T-helper 22 cell (primary cell): ENCODE measurements at regions not wholly inside any gene's neighbourhood (a gene's known extent, or its start where the extent isn't known, plus 50 kb on each side); places are given as distances from the start of the nearest gene placed in this dataset.

Source experiments
- DNase-seq: peaks from one replicate; pipeline ENCODE4 v3.0.0-alpha.2; 2020; ENCODE audit warnings: low read depth

DNA sequence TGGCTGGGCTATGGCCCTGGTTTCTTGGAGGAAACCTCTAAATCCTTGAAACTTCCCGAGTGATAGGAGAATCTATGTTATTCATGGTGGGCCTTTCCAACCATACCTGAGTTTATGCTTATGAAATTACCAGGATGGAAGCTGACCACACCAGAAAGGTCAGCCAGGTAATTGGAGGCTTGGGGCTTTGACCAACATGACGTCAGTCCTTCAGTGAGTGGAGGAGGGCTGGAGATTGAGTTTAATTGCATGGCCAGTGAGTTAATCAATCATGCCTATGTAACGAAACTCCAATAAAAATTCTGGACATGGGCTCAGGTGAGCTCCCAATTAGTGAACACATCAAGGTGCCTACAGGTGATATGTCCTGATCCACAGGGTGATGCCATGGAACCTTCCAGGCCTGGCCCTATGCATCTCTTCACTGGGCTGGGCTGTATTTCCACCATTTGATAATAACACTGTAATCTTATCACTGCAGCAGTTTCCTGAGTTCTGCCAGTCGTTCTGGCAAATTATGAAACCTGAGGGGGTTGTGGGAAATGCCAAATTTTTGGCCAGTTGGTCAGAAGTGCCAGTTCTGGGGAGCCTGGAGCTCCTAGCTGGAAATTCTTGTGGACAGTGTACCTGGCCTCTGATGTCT lies 106.5 kb downstream of the CDH26 start:
- DNase-seq, result no peak

DNA sequence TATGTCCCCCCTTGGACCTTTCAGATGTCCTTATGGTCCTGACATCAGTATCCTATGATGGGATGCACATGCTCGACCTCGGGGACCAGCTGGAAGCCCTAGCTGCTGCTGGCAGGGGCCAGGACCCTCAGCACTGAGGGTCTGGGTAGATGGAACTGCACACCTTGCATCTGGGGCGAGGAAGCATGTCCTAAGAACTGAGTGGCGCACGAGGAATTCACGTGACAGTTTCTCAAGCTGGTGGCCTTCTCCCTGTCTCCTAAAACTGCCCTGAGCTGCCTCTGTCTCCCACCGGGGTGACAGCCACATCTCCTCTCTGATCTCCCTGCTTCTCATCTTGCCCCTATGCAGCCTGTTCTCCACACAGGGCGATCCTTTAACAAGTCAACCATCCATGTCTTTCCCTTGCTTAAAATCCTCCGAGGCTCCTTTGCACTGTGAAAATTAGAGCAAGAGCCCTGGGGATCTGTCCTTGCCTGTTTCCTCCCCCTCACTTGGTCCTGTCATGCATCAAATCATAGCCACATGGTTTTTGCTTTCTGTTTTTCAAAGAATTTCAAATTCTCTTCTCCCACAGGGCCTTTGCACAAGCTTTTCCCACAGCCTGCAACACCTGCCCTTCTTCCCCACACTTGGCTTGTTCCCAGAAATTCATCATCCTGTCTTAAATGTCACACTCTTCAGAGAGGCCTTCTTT lies 107.7 kb downstream of the CDH26 start:
- DNase-seq, result no peak

DNA sequence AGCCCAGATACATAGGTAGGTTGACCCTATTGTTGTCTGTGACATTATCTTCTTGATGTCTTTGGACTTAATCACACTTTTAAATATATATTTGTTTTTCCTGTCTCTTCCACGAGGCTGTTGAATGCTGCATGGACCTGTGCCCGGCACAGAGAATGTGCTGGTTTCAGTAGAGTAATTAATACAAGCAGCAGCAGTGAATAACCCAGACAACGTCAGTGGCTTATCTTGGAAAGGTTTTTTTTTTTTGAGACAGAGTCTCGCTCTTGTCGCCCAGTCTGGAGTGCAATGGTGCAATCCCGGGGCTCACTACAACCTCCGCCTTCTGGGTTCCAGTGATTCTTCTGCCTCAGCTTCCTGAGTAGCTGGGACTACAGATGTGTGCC lies 108.2 kb downstream of the CDH26 start:
- DNase-seq, result no peak

DNA sequence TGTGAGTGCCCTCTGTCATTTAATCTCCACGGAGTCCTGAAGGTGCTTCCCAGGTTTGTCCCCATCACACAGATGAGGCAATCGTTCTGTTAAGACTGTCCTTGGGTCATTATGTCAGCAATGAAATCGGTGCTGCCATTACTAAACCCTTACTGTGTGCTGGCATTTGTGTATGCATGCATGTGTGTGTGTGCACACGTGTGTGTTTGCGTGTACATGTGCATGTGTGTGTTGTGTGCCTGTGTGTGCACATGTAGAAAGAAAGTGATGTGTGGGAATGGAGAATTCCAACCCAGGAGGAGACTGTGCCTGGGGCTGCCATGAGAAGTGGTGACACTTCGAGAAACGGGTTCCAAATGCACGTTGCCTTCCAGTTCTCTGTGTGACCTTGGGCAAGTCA lies 110.3 kb downstream of the CDH26 start:
- no peak for DNase-seq

DNA sequence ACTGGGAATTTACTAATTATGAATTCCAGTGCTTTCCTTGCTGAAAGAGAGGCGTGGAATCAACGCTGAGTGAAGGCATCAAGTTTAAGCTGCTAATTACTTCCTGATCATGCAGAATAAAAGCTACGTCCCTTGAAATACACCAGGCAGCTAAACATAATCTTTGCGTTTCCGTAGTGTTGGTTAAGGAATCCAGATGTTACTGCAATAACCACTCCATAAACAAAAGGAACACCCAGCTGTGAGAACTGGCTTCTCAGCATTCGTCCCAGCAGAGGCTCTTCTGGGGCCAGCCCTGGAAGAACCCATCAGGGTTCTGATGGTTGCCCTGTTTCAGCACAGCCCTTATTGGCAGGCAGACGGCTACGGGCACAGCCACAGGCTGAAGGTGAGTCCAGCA lies 111.4 kb downstream of the CDH26 start:
- DNase-seq, result no peak

DNA sequence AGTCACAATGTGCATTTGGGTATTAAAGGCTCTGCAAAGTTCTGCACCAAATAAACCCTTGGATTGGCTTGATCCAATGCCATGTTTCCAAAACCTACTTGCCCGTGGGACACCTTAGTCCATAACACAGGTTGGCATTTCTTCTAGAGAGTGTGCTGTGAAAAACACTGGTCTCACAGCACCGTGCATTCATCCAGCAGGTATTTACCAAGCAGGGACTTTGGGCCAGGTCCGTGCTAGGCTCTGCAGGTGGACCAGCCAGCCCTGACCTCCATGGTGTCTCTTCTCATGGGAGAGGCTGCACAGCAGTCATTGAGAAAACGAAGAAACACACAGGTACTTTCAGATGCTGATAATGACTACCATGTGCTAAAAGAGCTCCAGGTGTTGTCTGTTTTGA lies 112.6 kb downstream of the CDH26 start:
- no peak for DNase-seq

DNA sequence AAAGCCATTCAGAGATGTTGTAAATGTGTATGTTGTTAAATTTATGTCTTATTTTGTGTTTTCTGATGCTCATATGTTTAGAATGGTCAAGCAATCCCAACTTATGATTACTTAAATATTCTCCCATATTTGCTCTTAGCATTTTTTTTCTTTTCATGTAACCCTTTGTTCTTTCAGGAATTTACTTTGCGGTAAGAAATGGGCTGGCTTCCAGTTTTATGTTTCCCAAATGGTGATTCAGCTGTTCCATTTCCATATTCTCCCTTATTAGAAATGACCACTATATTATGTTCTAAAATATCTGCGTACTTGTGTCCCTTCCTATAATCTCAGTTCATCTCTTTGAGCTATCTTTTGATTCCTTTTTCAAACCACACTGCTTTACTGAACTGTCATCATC lies 113.7 kb downstream of the CDH26 start:
- DNase-seq, result no peak

DNA sequence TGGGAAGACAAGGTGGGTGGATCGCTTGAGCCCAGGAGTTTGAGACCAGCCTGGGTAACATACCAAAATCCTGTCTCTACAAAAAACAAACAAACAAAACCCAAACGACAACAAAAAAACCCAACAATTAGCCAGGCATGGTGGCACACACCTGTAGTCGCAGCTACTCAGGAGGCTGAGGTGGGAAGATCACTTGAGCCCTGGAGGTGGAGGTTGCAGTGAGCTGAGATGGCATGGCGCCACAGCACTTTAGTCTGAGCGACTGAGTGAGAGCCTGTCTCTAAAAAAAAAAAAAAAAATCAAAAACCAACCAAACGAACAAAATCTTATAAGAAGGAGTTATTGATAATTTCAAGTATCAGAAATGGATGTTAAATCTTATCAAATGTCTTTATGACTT lies 114.9 kb downstream of the CDH26 start:
- no peak for DNase-seq

DNA sequence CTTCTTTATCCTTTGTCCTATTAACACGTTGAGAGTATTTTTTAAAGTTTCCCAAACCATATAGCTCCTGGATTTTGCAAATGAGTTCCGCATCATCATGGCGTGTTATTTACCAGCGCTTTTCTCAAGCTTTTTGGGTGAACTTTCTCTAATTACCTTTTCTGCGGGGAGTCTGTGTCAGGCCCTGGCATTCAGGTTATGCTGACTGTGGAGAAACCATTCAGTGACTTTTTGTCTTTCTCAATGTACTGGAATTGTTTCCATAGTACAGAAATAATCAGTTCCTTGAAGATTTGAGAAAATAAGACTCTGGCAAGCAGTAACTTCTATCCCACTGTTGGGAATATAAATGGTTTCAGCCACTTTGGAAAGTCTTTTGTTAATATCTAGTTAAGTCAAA lies 115.3 kb downstream of the CDH26 start:
- no peak for DNase-seq

DNA sequence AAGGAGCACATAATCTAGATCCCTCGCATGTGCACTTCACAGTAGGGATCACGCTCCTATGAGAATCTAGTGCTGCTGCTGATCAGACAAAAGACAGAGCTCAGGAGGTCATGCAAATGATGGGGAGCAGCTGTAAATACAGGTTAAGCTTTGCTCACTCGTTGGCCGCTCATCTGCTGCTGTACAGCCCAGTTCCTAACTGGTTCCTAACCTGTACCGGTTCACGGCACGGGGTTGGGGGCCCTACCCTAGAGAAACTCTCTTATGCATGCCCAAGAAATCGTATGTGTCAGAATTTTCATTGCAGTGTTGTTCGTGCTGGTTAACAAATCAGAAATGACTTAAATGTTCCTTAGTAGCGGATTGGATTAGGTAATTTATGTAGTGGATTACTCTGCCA lies 116.1 kb downstream of the CDH26 start:
- no peak for DNase-seq

DNA sequence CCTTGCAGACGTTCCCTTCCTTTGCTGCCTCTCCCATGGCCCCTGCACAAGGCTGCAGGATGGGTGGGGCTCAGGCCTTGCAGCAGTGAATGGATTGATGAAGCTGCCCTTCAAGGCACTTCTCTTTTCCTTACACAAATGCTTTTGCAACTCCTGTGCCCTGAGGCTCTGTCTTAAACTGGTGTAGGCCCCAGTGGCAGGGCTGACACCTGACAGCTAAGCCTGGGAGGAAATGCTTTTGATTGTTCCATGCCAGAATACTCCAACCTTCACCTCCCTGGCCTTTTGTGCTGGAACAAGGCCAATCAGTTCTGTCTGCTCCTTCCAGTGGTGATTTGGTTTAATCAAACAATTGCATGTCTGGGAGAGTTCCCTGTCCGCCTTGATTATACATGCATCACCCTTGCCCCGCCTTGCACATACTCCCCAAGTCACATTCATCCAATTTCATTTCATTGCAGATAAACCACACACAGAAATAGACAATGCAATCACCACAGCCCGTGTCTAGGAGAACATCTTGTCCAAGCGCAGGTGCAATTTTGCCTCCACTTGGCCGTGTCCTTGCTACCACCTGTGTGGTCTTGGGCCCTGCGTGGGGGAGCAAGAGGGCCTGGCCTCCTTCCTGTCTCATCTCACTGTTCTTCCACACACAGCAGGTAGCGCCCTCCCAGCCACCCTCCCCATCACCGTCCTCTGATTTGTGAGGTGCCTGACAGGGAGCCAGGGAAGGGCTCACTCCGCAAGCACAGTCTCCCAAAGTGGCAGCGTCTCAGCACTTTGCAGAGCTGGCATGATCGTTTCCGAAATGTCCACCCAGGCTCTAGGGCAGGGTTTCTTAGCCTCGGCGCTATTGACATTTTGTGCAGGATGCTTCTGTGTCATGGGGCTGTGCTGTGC lies 120.4 kb downstream of the CDH26 start:
- DNase-seq, result no peak

DNA sequence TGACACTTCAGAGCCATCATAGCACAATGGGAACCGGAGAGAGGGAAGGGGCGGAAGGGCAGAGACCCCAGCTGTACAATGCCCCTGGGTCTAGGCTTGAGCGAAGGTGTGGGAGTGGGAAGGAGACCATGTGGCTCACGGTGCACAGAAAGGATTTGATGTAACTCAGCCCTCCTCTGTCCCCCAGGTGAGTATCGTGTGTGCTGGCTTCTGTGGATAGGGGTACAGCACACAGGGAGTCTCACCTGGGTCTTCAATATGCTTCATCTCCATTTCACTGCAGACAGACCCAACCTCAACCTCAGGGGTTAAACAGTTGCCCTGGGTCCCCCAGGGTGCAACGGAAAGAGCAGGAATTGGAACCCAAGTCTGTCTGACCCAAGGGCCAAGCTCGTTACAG lies 122.2 kb downstream of the CDH26 start:
- no peak for DNase-seq

DNA sequence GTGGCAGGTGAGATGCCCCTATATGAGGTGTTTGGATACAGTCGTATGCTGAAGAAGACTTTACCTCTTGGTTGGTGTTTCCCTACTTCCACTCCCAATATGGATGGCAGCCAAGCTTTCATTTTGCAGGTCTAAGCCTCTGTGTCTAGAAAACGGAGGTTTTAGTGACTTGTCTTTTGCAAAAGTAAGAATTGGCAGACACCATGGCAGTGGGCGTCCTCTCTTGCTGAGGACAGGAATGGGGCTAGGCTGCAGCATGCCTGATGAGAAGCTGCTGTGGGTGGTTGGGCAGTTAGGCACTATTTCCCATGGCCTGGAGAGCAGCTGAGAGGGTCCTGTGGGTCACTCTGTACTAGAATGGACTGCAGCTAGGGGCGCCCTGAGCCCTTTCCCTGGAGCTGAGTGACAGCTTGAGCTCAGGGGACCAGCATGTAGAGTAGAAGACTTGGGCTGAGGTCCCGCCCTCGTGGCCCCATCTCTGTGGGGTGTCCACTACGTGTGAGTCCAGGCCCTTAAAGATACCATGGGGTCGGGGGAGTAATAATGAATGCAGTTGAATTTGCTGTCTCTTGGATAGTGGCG lies 127.4 kb downstream of the CDH26 start:
- DNase-seq, result no peak

DNA sequence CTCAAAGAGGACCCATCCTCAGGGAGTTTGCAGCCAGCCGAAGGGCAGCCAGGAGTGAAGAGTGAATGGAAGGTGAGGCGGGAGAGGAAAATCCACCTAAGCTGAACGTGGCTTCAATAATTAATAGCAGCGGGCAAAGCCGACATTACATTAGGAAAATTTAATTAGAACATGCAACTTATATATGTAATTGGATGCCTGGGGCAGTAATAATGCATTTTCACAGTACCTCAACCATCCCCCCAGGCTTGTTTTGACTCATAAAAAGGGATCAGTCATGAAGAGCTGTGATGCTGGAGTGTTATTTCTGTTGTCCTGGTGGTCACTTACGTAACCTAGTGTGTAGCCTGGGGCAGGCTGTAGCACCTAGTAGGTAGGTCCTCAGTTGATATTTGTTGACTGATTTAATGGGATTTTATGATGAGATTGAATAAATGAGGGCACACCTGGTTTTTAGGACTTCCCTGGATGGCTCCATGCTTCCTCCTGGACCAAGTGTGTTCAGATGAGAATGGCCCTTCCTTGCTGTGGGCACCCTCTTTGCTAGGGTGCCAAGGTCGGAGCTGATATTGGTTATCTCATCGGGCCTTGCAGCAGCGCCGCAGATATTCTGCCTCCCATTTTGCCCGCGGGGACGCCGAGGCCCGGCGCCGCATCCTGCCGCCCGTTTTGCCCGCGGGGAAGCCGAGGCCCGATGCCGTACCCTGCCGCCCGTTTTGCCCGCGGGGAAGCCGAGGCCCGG lies 128.8 kb downstream of the CDH26 start:
- no peak for DNase-seq

DNA sequence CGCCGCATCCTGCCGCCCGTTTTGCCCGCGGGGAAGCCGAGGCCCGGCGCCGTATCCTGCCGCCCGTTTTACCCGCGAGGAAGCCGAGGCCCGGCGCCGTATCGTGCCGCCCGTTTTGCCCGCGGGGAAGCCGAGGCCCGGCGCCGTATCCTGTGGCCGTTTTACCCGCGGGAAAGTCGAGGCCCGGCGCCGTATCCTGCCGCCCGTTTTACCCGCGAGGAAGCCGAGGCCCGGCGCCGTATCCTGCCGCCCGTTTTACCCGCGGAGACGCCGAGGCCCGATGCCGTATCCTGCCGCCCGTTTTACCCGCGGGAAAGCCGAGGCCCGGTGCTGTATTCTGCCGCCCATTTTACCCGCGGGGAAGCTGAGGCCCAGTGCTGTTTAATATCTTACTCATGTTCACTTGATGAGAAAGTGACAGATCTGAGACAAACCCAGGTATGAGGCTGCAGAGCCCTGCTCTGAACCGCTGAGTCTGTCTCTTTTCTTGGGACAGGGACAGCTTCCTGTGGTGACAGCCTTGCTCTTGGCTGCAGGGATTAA lies 129.4 kb downstream of the CDH26 start:
- DNase-seq, result no peak

DNA sequence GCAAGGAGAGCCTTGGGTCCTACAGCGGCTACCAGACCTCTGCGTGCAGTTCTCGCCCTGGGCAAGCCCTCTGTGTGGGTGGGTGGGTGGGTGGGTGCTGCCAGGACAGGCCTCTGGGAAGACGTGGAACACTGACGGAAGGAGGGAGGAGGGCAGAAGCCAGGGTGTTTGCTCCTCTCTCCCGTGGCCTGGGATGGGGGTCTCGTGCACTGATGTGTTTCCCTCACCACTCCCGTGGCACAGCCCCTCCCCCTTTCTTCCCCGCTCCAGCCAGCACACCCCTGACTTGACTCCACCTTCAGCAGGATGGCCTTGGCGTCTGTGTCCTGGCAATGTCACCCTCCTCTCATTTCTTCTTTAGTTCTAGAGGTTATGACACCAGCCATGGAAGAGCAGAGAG lies 130.0 kb downstream of the CDH26 start:
- no peak for DNase-seq

DNA sequence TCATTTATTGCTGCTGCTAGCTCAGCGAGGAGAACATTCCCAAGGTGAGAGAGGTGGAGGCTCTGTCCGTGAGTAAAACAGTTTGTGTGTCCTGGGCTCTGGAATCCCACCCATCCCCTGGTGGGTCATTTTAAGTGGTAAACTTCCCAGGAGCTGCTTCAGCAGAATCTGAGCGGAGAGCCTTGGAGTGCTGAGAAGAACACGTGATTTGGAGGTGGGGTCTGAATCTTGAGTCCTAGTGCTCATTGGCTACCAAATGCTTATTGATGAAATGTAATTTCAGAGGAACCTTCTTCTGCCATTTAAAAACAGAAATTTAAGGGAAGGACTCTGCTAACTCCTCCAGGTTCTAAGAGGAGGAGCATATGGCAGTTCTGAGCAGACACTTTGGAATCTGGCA lies 132.4 kb downstream of the CDH26 start:
- no peak for DNase-seq

DNA sequence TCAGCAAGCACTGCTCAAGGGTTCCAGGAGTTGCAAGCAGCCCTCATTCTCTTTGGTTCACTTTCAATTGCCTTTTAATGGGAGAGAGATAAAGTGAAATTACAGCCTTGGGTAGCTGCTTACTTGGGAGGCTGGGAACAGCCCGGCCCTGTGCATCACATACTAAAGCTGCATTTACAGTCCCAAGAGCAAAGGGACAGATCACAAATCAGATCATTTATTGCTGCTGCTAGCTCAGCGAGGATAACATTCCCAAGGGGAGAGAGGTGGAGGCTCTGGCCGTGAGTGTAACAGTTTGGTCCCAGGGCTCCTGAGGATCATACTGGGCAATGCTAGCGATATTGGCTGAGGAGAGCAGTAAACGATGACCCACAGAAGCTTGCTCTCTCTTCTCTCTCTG lies 133.1 kb downstream of the CDH26 start:
- DNase-seq, result no peak

DNA sequence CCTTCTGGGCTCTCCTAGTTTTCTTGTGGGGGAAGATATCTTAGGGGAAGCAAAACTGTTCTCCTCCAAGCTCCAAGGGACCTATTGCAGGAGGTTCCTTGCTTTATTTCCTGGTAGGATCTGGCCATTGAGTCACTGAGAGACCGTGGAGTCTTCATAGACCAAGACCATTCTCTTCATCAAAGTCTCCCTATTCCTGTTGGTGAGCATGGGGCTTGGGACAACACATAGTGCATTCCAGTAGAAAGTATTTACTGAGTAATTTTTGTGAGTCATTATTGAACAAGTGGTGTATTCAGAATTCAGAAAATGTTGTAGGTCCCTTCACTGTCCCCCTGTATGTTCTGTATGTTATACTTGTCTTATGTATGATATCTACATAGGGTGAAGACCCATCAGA lies 133.6 kb downstream of the CDH26 start:
- DNase-seq, result no peak

DNA sequence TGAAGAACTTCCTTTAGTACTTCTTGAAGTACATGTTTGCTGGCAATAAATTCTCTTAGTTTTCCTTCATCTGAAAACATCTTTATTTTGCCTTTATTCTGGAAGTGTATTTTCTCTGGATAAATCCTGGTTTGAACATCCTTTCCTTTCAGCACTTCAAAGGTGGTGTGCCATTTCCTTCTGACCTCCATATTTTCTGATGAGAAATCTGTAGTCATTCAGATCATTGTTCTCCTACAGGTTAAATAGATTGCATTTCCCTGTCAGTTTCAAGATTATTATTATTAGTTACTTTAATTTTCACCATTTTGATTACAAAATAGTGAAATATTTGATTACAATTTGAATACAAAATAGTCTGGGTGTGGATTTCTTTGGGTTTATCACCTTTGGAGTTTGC lies 134.5 kb downstream of the CDH26 start:
- DNase-seq, result no peak

DNA sequence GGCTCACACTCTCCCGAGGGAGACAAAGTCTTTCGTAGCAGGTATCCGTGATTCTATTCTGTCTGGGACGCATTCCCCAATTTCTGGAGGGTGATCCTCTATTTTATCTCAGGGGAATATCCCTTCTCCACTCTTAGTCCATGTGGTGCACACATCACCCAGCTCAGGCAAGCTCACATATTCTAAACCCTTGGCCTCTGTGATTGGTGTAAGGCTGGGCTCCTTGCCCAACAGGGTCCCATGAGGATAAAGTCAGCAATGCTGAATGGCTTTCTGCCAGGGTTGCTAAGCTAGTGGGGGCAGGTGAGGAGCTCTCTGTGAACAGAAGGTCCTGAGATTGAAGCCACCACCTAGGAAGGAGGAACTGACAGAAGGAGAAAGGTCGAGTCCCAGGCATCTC lies 137.2 kb downstream of the CDH26 start:
- no peak for DNase-seq

DNA sequence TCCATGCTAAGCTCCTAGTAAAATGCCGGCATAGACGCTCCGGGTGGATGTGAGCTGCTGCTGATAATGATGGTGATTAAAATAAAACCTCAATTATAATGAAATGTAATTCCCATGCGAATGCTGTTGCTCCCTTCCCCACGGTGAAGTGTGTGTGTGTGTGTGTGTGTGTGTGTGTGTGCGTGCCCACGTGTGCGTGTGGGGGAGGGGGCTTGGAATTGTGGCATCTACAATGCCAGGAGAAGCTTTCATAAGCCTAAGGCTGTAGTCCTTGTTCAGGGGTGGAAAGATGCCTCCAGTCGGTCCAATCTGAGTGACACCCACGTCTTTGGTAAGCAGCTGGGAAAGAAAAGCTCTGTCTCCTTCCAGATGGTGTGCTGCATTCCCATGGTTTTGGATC lies 137.9 kb downstream of the CDH26 start:
- DNase-seq, result no peak
